ENCODE measurements at regions not wholly inside any gene's neighbourhood (a gene's known extent, or its start where the extent isn't known, plus 50 kb on each side); places are given as distances from the start of the nearest gene placed in this dataset.

DNA sequence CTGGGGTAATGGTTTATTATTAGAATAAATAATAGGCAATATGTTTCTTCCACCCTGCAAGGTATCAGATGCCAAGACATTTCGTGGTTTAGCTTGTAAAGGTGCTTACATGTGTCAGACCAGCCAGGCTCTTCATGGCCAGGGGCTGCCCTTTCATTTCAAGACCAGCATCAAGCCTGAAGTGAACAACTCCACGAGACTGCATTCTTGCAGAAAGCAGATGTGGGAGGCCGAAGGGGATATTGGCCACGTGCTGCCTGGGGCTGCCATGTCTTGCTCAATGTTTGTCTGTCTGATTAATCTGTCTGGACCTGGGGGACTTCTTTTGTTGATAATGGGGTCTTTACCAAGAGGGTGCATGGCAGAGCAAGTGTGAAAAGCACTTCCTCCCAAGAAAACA is 294.2 kb upstream of the RBFOX1 start:
- DNase-seq (ENCODE audit: insufficient read length, low spot score) (no peak), FAIRE-seq (no peak)
- TF ChIP-seq POLR2A (IDR thresholded peaks at IDR 0.05; ENCODE audit: low read depth, low read length) = no peak

GRCh38 chr16:7037495-7037894 is 295.1 kb upstream of the RBFOX1 start:
- no peak for TF ChIP-seq POLR2A (IDR thresholded peaks at IDR 0.05; ENCODE audit: low read depth, low read length)
- DNase-seq (ENCODE audit: insufficient read length, low spot score) (no peak), FAIRE-seq (no peak)

DNA sequence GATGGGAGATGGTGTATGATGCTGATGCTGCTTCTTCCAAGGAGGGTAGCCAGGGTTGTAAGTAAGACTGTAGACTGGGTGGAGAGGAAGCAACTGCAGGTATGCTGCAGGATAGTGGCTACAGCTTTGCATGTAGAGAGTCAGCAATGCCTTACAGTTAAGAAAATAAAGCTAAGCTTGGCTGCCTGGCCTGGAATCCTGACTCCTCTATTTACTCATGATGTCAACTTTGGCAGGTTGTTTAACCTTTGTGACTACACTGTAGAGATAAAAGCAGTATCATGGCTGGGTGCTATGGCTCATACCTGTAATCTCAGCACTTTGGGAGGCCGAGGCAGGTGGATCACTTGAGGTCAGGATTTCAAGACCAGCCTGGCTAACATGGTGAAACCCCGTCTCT is 301.6 kb upstream of the RBFOX1 start:
- TF ChIP-seq POLR2A (IDR thresholded peaks at IDR 0.05; ENCODE audit: low read depth, low read length) = no peak
- FAIRE-seq (no peak), DNase-seq (ENCODE audit: insufficient read length, low spot score) (no peak)

DNA sequence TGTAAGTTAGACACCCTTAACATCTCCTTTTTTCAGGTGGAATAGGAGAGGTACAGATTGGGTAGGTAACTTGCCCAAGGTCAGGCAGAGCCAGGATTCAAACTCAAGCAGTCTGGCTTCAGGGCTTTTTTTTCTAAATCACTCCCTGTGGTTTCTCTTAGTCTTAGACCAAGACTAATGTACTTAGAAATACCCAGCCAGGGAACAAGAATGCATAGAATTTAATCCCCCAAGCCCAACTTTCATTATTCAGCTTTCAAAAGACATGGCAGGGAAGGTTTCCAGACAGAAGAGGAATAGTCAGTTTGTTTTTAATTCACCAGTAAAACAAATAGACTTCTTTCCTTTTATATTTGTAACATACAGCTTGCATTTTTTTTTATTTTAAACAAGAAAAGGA is 305.2 kb upstream of the RBFOX1 start:
- no peak for TF ChIP-seq POLR2A (IDR thresholded peaks at IDR 0.05; ENCODE audit: low read depth, low read length)
- FAIRE-seq (no peak), DNase-seq (ENCODE audit: insufficient read length, low spot score) (no peak)

- TF ChIP-seq POLR2A (IDR thresholded peaks at IDR 0.05; ENCODE audit: low read depth, low read length) = no peak
- no peak for FAIRE-seq
- no peak for DNase-seq (ENCODE audit: insufficient read length, low spot score)
Measured at GRCh38 chr16:7026639-7027038, 306.0 kb upstream of the RBFOX1 start.

- DNase-seq (ENCODE audit: insufficient read length, low spot score) (peak; percentile 55), FAIRE-seq (no peak)
- TF ChIP-seq POLR2A (IDR thresholded peaks at IDR 0.05; ENCODE audit: low read depth, low read length) = no peak
Measured at GRCh38 chr16:7025616-7026190, 306.9 kb upstream of the RBFOX1 start.

- FAIRE-seq = no peak
Measured at GRCh38 chr16:7021653-7022275, 310.9 kb upstream of the RBFOX1 start.

DNA sequence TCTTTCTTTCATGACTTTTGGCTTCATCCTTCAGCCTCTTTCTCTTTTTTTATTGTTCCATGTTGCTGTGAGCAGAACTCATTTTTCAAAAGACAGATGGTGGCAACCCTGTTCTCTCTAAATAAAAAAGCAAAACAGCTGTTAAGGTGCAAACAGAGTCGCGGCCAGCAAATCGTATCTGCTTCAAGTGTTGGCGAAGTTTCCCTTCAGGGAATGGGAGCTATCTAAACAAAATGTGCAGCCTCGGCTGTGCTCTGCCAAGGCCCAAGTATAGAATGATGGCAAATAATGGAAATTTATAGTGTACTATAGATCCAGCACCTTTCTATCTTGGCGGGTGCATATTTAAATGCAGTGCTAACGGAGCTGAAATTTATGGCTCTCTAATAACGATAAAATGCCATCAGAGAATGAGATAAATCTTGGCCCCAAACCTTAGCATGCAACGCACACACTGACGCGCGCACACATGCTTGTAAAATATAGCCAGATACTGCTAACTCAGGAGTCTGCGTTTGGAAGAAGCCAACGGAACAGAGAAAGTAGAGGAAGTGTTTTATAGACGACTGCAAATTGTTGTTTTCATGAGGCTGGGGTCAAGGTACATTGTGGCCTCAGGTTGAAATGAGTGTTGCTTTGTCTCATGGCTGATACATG is 315.5 kb upstream of the RBFOX1 start:
- DNase-seq (ENCODE audit: insufficient read length, low spot score) (no peak), FAIRE-seq (no peak)
- no peak for TF ChIP-seq POLR2A (IDR thresholded peaks at IDR 0.05; ENCODE audit: low read depth, low read length)

More at GRCh38 chr16:7021653-7022275, 310.9 kb upstream of the RBFOX1 start:
- DNase-seq (ENCODE audit: insufficient read length, low spot score) = no peak
- TF ChIP-seq POLR2A (IDR thresholded peaks at IDR 0.05; ENCODE audit: low read depth, low read length) = no peak

GRCh38 chr16:7014756-7015155 is 317.9 kb upstream of the RBFOX1 start:
- no peak for TF ChIP-seq POLR2A (IDR thresholded peaks at IDR 0.05; ENCODE audit: low read depth, low read length)
- FAIRE-seq (no peak), DNase-seq (ENCODE audit: insufficient read length, low spot score) (no peak)

DNA sequence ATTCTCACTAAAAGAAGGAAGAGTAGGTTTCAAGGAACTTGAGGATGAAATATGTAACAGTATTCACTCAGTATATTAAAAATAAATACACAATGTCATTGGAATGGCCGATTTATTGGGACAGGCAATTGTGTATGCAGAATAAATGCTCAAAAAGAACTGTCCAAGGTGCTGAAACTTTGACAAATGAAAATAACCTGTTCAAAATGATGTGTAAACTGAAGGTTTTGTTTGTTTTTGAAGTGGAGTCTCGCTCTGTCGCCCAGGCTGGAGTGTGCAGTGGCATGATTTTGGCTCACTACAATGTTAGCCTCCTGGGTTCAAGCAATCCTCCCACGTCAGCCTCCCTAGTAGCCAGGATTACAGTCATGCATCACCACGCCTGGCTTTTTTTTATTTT is 318.7 kb upstream of the RBFOX1 start:
- TF ChIP-seq POLR2A (IDR thresholded peaks at IDR 0.05; ENCODE audit: low read depth, low read length) = no peak
- DNase-seq (ENCODE audit: insufficient read length, low spot score) (no peak), FAIRE-seq (no peak)

GRCh38 chr16:7004266-7004665 is 328.4 kb upstream of the RBFOX1 start:
- no peak for TF ChIP-seq POLR2A (IDR thresholded peaks at IDR 0.05; ENCODE audit: low read depth, low read length)
- no peak for FAIRE-seq
- DNase-seq (ENCODE audit: insufficient read length, low spot score) = no peak

DNA sequence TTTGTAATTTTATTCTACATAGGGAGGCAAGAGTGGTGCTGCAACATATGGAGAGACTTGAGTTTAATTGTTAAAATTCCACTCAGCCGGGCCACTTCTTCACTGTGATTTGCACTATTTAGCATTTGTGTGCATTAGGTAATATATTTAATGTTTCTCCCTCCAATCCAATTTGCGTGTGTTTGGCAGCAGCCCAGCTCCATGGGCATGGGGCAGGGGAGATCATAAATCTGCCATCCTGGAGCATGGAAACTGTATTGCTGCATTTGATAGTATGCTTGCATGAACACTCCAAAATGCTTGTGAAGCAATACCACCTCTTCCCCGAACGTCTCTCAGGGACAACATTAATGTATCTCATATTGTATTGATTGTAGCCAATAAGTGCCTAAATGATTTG is 339.1 kb upstream of the RBFOX1 start:
- TF ChIP-seq POLR2A (IDR thresholded peaks at IDR 0.05; ENCODE audit: low read depth, low read length) = no peak
- DNase-seq (ENCODE audit: insufficient read length, low spot score) (no peak), FAIRE-seq (no peak)

DNA sequence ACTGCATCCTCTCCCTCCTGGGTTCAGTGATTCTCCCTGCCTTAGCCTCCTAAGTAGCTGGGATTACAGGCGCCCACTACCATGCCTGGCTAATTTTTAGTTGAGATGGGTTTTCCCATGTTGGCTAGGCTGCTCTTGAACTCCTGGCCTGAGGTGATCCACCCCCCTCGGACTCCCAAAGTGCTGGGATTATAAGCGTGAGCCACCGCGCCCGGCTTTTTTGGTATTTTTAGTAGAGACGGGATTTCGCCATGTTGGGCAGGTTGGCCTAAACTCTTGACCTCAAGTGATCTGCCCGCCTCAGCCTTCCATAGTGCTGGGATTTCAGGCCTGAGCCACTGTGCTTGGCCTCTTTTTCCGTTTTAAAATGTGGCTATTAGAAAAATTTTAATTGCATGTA is 343.8 kb upstream of the RBFOX1 start:
- no peak for TF ChIP-seq POLR2A (IDR thresholded peaks at IDR 0.05; ENCODE audit: low read depth, low read length)
- no peak for DNase-seq (ENCODE audit: insufficient read length, low spot score)
- FAIRE-seq = no peak

DNA sequence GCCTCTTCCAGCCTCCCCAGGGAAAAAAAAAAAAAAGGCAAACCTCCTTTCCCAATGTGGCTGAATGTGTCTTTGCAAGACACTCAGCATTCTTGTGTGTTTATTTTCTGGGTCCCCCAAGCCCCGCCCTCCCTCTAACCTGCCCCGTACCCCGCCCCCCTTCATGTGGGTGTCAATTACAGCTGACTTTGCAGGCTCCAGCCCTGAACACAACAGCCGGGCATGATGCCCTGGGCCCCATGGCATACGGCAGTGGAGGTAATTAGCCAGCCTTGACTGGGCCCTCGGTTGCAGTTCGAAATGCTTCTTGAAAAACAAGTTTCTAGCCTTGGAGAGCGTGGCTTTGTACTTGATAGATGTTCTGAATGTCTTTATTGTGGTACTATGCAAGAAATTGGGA is 354.7 kb upstream of the RBFOX1 start:
- no peak for FAIRE-seq
- no peak for DNase-seq (ENCODE audit: insufficient read length, low spot score)
- TF ChIP-seq POLR2A (IDR thresholded peaks at IDR 0.05; ENCODE audit: low read depth, low read length) = no peak

GRCh38 chr16:6977291-6977690 is 355.4 kb upstream of the RBFOX1 start:
- no peak for TF ChIP-seq POLR2A (IDR thresholded peaks at IDR 0.05; ENCODE audit: low read depth, low read length)
- DNase-seq (ENCODE audit: insufficient read length, low spot score) (no peak), FAIRE-seq (no peak)

All from H54 (cell line).